ENCODE measurements at regions not wholly inside any gene's neighbourhood (a gene's known extent, or its start where the extent isn't known, plus 50 kb on each side); places are given as distances from the start of the nearest gene placed in this dataset.

- WGBS (ENCODE audit: low lambda C conversion rate): 13% methylated on average over 2 of the region's 2 CpGs
- no peak overlapping the region for H3K9ac ChIP-seq
- no peak overlapping the region for H2AFZ ChIP-seq (ENCODE audit: low read depth)
- no peaks in the 10 kb centered on the region for H3K79me2 ChIP-seq (ENCODE audit: insufficient read depth)
- H3K9me3 ChIP-seq: no peaks in the 10 kb centered on the region
- no peak overlapping the region for H3K4me3 ChIP-seq (ENCODE audit: low read depth in 2 of 2, low read length in 1 of 2)
- H3K4me2 ChIP-seq: no peak overlapping the region
- DNase-seq: no peak
- no peak overlapping the region for H3K27ac ChIP-seq (ENCODE audit: low read depth in 2 of 2, low read length in 1 of 2)
- no peaks in the 10 kb centered on the region for H3K9me2 ChIP-seq
- no peaks in the 10 kb centered on the region for H3K36me3 ChIP-seq (replicated peaks in 1 of 2; ENCODE audit: control insufficient read depth in 1 of 2, insufficient read depth in 2 of 2, low read length in 1 of 2)
- H4K20me1 ChIP-seq (ENCODE audit: insufficient read depth): no peaks in the 10 kb centered on the region
- no peaks in the 10 kb centered on the region for H3K4me1 ChIP-seq (ENCODE audit: control insufficient read depth in 1 of 2, insufficient read depth in 2 of 2, low read depth in 1 of 2, low read length in 1 of 2)
- no peaks in the 10 kb centered on the region for H3F3A ChIP-seq (replicated peaks; ENCODE audit: insufficient read depth)
- TF ChIP-seq TEAD4 (IDR thresholded peaks at IDR 0.05; ENCODE audit: borderline replicate concordance, insufficient read depth) (no peak), EZH2phosphoT487 (IDR thresholded peaks at IDR 0.05; ENCODE audit: borderline replicate concordance, low read depth) (no peak), ZBTB33 (IDR thresholded peaks at IDR 0.05; ENCODE audit: borderline replicate concordance, low read depth) (no peak), MEF2A (IDR thresholded peaks at IDR 0.05; ENCODE audit: borderline replicate concordance, low read depth) (no peak), MAX (IDR thresholded peaks at IDR 0.05; ENCODE audit: low read depth) (no peak)
- ChIA-PET CTCF (interaction anchor here (0.6 to 0.7 kb wide), 2 partner anchors 26 to 28 kb away, joined by 3 read pairs; no protein-coding TSS in a partner anchor), POLR2A (no interaction called here)
- no peaks in the 10 kb centered on the region for H3K27me3 ChIP-seq (ENCODE audit: insufficient read depth)
Measured at GRCh38 chr4:13088726-13089658, 395.1 kb downstream of the RAB28 start.

- H3K27ac ChIP-seq (ENCODE audit: low read depth in 2 of 2, low read length in 1 of 2): no peak overlapping the region
- ChIA-PET CTCF (no interaction called here), POLR2A (no interaction called here)
- H4K20me1 ChIP-seq (ENCODE audit: insufficient read depth): no peaks in the 10 kb centered on the region
- H2AFZ ChIP-seq (ENCODE audit: low read depth): no peak overlapping the region
- no peak for TF ChIP-seq REST (IDR thresholded peaks at IDR 0.05; ENCODE audit: low read depth, low read length)
- no peak overlapping the region for H3K9ac ChIP-seq
- no peaks in the 10 kb centered on the region for H3K4me1 ChIP-seq (ENCODE audit: control insufficient read depth in 1 of 2, insufficient read depth in 2 of 2, low read depth in 1 of 2, low read length in 1 of 2)
- no peaks in the 10 kb centered on the region for H3K79me2 ChIP-seq (ENCODE audit: insufficient read depth)
- DNase-seq: no peak
- no peaks in the 10 kb centered on the region for H3K36me3 ChIP-seq (replicated peaks in 1 of 2; ENCODE audit: control insufficient read depth in 1 of 2, insufficient read depth in 2 of 2, low read length in 1 of 2)
- no peak overlapping the region for H3K4me2 ChIP-seq
- H3K27me3 ChIP-seq (ENCODE audit: insufficient read depth): no peaks in the 10 kb centered on the region
- no peaks in the 10 kb centered on the region for H3K9me2 ChIP-seq
- H3F3A ChIP-seq (replicated peaks; ENCODE audit: insufficient read depth): no peaks in the 10 kb centered on the region
- H3K4me3 ChIP-seq (ENCODE audit: low read depth in 2 of 2, low read length in 1 of 2): no peak overlapping the region
- no peaks in the 10 kb centered on the region for H3K9me3 ChIP-seq
- WGBS (ENCODE audit: low lambda C conversion rate): 0% methylated on average over 1 of the region's 1 CpG
Measured at GRCh38 chr4:13087041-13087440, 397.1 kb downstream of the RAB28 start.
